ENCODE measurements at regions not wholly inside any gene's neighbourhood (a gene's known extent, or its start where the extent isn't known, plus 50 kb on each side); places are given as distances from the start of the nearest gene placed in this dataset.

DNA sequence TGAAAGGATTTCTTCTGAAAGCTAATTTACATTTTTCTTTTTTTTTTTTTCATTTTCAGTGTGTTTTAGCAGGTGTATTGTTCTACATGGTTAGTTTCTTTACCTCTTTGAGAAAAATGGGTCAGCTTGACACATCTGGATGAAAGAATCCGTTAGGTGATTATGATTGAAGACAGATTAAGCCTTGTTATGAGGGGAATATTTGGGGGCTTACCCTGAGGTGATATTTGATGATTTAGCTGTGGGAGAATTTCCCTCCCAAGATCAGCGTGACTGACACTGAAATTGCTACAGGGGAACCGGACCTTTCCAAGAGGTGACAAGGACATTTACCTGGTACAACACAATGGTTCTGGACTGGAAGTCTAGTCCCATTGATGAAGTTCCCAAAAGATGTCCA is 147.5 kb downstream of the NFKBIZ start:
- no peak for DNase-seq (ENCODE audit: low read depth)
- H3K4me3 ChIP-seq (ENCODE audit: low read depth, low read length) = no peak overlapping the region
- TF ChIP-seq, protein P1, sequence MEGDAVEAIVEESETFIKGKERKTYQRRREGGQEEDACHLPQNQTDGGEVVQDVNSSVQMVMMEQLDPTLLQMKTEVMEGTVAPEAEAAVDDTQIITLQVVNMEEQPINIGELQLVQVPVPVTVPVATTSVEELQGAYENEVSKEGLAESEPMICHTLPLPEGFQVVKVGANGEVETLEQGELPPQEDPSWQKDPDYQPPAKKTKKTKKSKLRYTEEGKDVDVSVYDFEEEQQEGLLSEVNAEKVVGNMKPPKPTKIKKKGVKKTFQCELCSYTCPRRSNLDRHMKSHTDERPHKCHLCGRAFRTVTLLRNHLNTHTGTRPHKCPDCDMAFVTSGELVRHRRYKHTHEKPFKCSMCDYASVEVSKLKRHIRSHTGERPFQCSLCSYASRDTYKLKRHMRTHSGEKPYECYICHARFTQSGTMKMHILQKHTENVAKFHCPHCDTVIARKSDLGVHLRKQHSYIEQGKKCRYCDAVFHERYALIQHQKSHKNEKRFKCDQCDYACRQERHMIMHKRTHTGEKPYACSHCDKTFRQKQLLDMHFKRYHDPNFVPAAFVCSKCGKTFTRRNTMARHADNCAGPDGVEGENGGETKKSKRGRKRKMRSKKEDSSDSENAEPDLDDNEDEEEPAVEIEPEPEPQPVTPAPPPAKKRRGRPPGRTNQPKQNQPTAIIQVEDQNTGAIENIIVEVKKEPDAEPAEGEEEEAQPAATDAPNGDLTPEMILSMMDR (conservative IDR thresholded peaks at IDR 0.05; ENCODE audit: low read depth, low read length) = no peak

DNA sequence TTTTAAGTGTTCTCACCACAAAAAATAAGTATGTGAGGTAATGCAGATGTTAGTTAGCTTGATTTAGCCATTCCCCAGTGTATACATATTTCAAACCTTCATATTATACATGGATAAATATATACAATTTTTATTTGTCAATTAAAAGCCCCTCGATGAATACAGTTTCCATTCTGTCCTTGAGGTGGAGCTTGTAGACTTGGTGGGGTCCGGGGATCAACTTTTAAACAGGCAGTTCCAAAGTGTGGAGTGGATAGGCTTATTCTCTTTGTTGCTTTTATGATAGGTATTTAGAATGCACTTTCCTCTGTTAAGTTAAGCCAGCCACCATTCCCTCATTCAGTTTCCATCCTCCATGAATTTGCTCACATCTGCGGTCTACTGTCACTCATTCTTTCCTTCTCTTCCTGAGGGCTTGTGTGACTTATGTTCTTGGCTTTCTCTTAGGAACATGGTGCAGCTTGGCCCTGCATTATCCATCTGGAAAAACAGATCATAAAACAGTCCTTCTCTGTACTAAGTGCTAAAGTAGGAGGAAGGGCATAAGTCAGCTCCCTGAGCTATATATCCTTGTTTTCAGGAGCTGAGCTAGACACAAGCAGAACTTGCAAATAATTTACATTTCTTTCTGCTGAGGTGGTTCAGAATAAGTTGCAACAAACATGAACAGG is 149.1 kb downstream of the NFKBIZ start:
- TF ChIP-seq, protein P1 (conservative IDR thresholded peaks at IDR 0.05; ENCODE audit: low read depth, low read length) = no peak
- no peak for DNase-seq (ENCODE audit: low read depth)
- H3K4me3 ChIP-seq (ENCODE audit: low read depth, low read length) = no peak overlapping the region

DNA sequence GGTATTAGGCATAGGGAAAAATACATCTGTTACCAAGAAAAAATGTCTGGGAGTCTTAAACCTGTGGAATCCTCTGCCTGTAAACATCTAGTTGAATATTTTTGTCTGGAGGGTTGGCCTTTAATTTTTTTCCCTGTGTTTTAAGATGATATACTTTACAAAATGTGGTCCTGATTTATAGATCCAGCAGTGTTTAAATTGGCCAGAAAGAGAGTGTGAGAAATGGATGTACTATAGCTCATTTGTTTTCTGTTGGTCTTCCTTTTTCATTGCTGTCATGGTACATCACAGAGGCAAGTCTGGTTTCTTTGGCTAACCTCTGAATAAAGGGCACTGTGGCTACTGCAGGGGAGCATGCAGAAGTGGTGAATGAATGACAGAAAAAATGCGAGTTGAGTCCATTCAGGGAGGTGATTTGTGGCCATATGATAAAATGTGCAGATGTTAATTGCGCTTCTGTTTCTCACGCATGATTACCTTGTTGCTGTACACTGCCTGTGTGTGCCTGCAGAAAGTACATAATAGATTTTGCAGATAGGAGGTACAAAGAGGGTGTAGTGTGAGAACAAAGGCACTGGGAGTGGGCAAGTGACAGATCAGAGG is 150.0 kb downstream of the NFKBIZ start:
- H3K4me3 ChIP-seq (ENCODE audit: low read depth, low read length) = no peak overlapping the region
- TF ChIP-seq, protein P1 (conservative IDR thresholded peaks at IDR 0.05; ENCODE audit: low read depth, low read length) = no peak
- peak; percentile 49 for DNase-seq (ENCODE audit: low read depth)

DNA sequence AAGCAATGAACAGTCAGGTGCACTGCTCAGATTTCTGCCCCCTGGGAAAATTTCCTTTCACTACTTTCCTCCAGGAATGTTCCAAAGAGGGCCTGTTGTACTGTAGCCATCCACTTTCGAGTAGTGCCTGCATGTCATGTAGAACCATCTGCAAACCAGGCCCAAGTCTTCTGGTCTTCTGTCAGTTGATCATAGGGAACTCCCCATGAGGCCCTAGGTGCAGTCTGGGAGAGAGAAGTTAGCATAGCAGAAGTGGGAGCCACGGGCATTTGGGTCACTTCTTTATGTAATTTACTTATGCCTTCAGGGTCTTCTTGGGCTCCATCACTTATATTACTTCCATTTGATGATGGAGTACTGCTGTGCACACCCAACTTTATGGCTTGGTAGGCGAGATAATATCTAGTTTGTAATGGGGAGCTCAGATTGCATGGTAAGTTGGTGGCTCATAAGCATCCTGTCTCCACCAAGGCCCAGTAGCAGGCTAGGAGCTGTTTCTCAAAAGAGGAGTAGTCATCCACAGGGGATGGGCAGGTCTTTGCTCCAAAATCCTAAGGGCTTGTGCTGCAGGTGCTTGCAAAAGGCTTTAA is 151.4 kb downstream of the NFKBIZ start:
- TF ChIP-seq, protein P1 (conservative IDR thresholded peaks at IDR 0.05; ENCODE audit: low read depth, low read length) = no peak
- no peak for DNase-seq (ENCODE audit: low read depth)
- no peak overlapping the region for H3K4me3 ChIP-seq (ENCODE audit: low read depth, low read length)

DNA sequence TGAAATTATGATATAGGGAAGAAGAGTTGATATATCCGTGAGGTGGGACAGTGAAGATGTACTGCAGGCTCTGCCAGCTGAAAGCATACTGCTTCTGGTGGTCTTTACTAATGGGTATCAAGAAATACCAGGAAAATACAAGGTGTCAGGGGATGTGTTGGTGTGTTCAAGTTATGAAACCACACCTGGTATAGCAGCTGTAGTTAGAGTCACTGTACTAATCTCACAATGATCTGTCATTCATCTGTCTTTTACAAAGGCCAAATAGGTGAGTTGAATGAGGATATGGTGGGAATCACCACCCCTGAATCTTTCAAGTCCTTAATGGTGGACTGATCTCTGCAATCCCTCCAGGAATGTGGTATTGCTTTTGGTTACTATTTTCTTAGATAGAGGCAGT is 152.7 kb downstream of the NFKBIZ start:
- no peak for DNase-seq (ENCODE audit: low read depth)
- TF ChIP-seq, protein P1 (conservative IDR thresholded peaks at IDR 0.05; ENCODE audit: low read depth, low read length) = no peak
- H3K4me3 ChIP-seq (ENCODE audit: low read depth, low read length) = no peak overlapping the region

DNA sequence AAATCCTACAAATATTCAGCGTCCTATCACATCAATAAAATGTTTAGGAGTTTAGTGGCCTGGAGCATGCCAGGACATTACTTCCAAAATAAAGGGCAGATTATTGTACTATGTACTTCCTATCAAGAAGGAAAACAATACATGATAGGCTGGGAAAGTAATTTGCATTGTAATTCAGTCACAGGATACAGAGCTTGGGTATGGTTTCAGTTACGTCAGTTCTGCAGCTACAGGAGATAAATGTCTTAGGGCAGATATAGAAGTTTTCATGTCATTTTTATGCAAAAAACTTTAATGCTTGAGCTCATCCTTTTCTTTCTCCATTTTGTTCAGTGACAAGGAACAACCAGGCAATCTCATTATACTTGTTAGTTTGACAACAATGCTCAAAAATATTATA is 155.2 kb downstream of the NFKBIZ start:
- H3K4me3 ChIP-seq (ENCODE audit: low read depth, low read length) = no peak overlapping the region
- TF ChIP-seq, protein P1 (conservative IDR thresholded peaks at IDR 0.05; ENCODE audit: low read depth, low read length) = no peak

More for the DNA sequence above, 155.2 kb downstream of the NFKBIZ start:
- no peak for DNase-seq (ENCODE audit: low read depth)
